ENCODE measurements at regions not wholly inside any gene's neighbourhood (a gene's known extent, or its start where the extent isn't known, plus 50 kb on each side); places are given as distances from the start of the nearest gene placed in this dataset.

DNA sequence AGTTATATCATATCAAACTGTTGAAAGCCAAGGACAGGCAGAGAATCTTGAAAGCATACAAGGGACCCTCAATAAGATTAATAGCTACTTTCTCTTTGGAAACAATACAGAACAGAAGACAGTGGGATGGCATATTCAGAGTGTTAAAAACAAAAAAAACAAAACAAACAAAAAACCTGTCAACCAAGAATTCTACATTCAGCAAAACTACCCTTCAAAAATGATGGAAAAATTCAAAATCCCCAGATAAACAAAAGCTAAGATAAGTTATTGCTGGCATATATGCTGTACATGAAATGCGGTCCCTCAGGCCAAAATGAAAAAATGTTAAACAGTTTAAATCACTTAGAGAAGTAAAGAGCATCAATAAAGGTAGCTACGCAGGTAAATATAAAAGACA lies 425.1 kb downstream of the ACTL7B start:
- no peaks in the 10 kb centered on the region for H3K27me3 Mint-ChIP-seq (ENCODE audit: insufficient read depth, low read depth, poor library complexity)
- no peaks in the 10 kb centered on the region for H3F3A ChIP-seq (replicated peaks; ENCODE audit: low read depth)
- H3K4me1 Mint-ChIP-seq = no peaks in the 10 kb centered on the region
- no peak overlapping the region for H3K27ac Mint-ChIP-seq
- H3K27me3 ChIP-seq (ENCODE audit: insufficient read depth) = no peaks in the 10 kb centered on the region
- H3K9me2 ChIP-seq (ENCODE audit: insufficient read depth) = no peaks in the 10 kb centered on the region
- H4K20me1 ChIP-seq (replicated peaks; ENCODE audit: insufficient read depth) = no peaks in the 10 kb centered on the region
- H3K4me3 Mint-ChIP-seq = no peak overlapping the region
- H3K79me2 ChIP-seq (replicated peaks; ENCODE audit: insufficient read depth) = no peaks in the 10 kb centered on the region
- DNase-seq (ENCODE audit: low spot score) (no peak), ATAC-seq (no peak)
- no peak overlapping the region for H3K27ac ChIP-seq (ENCODE audit: low read depth)
- H3K36me3 ChIP-seq (ENCODE audit: insufficient read depth) = no peaks in the 10 kb centered on the region
- TF ChIP-seq CREB1 (CRISPR knock-in tag; IDR thresholded peaks at IDR 0.05; ENCODE audit: low read depth) (no peak), JUNB (IDR thresholded peaks at IDR 0.05; ENCODE audit: unreplicated experiment) (no peak), POLR2AphosphoS5 (IDR thresholded peaks at IDR 0.05; ENCODE audit: low read depth) (no peak), ZNF331 (CRISPR knock-in tag; IDR thresholded peaks at IDR 0.05; ENCODE audit: low read depth) (no peak), STAT1 (IDR thresholded peaks at IDR 0.05; ENCODE audit: unreplicated experiment) (no peak), NANOG (IDR thresholded peaks at IDR 0.05; ENCODE audit: borderline replicate concordance) (no peak), EZH2phosphoT487 (IDR thresholded peaks at IDR 0.05; ENCODE audit: unreplicated experiment) (no peak)
- TF ChIP-seq, protein P1, sequence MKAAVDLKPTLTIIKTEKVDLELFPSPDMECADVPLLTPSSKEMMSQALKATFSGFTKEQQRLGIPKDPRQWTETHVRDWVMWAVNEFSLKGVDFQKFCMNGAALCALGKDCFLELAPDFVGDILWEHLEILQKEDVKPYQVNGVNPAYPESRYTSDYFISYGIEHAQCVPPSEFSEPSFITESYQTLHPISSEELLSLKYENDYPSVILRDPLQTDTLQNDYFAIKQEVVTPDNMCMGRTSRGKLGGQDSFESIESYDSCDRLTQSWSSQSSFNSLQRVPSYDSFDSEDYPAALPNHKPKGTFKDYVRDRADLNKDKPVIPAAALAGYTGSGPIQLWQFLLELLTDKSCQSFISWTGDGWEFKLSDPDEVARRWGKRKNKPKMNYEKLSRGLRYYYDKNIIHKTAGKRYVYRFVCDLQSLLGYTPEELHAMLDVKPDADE (IDR thresholded peaks at IDR 0.05) = no peak
- TF ChIP-seq, protein P2, sequence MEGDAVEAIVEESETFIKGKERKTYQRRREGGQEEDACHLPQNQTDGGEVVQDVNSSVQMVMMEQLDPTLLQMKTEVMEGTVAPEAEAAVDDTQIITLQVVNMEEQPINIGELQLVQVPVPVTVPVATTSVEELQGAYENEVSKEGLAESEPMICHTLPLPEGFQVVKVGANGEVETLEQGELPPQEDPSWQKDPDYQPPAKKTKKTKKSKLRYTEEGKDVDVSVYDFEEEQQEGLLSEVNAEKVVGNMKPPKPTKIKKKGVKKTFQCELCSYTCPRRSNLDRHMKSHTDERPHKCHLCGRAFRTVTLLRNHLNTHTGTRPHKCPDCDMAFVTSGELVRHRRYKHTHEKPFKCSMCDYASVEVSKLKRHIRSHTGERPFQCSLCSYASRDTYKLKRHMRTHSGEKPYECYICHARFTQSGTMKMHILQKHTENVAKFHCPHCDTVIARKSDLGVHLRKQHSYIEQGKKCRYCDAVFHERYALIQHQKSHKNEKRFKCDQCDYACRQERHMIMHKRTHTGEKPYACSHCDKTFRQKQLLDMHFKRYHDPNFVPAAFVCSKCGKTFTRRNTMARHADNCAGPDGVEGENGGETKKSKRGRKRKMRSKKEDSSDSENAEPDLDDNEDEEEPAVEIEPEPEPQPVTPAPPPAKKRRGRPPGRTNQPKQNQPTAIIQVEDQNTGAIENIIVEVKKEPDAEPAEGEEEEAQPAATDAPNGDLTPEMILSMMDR (conservative IDR thresholded peaks at IDR 0.05; ENCODE audit: low read depth in 2 of 2) = no peak
- TF ChIP-seq, protein P3, sequence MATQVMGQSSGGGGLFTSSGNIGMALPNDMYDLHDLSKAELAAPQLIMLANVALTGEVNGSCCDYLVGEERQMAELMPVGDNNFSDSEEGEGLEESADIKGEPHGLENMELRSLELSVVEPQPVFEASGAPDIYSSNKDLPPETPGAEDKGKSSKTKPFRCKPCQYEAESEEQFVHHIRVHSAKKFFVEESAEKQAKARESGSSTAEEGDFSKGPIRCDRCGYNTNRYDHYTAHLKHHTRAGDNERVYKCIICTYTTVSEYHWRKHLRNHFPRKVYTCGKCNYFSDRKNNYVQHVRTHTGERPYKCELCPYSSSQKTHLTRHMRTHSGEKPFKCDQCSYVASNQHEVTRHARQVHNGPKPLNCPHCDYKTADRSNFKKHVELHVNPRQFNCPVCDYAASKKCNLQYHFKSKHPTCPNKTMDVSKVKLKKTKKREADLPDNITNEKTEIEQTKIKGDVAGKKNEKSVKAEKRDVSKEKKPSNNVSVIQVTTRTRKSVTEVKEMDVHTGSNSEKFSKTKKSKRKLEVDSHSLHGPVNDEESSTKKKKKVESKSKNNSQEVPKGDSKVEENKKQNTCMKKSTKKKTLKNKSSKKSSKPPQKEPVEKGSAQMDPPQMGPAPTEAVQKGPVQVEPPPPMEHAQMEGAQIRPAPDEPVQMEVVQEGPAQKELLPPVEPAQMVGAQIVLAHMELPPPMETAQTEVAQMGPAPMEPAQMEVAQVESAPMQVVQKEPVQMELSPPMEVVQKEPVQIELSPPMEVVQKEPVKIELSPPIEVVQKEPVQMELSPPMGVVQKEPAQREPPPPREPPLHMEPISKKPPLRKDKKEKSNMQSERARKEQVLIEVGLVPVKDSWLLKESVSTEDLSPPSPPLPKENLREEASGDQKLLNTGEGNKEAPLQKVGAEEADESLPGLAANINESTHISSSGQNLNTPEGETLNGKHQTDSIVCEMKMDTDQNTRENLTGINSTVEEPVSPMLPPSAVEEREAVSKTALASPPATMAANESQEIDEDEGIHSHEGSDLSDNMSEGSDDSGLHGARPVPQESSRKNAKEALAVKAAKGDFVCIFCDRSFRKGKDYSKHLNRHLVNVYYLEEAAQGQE (IDR thresholded peaks at IDR 0.05; ENCODE audit: unreplicated experiment) = no peak
- H3K36me3 Mint-ChIP-seq (ENCODE audit: low read depth) = peaks cover 6% of the 10 kb centered on the region; the same call in 2 of the 3 replicates
- no peak overlapping the region for H2AFZ ChIP-seq
- no peak overlapping the region for H3K4me3 ChIP-seq
- no peak overlapping the region for H3K4me2 ChIP-seq
- H3K4me1 ChIP-seq (ENCODE audit: insufficient read depth) = no peaks in the 10 kb centered on the region
- H3K9me3 Mint-ChIP-seq = peaks cover 9% of the 10 kb centered on the region

DNA sequence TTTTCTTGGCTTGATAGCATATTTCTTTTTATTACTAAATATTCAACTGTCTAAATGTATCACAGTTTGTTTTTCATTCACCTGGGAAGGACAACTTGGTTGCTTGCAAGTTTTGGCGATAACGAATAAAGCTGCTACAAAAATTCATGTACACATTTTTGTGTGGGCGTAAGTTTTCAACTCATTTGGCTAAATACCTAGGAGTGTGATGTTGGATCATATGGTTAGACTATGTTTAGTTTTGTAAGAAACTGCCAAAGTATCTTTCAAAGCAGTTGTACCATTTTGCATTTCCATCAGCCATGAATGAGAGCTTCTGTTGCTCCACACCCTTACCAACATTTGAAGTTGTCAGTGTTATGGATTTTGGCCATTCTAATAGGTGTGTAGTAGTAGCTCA lies 428.0 kb downstream of the ACTL7B start:
- no peaks in the 10 kb centered on the region for H3K9me2 ChIP-seq (ENCODE audit: insufficient read depth)
- no peaks in the 10 kb centered on the region for H3K36me3 ChIP-seq (ENCODE audit: insufficient read depth)
- DNase-seq (ENCODE audit: low spot score) = no peak
- no peak overlapping the region for H3K27ac ChIP-seq (ENCODE audit: low read depth)
- Mint-ChIP-seq H3K27ac (no peak overlapping the region), H3K4me1 (no peaks in the 10 kb centered on the region), H3K4me3 (no peak overlapping the region), H3K9me3 (peaks cover 9% of the 10 kb centered on the region), H3K36me3 (ENCODE audit: low read depth) (peaks cover 6% of the 10 kb centered on the region; the same call in 2 of the 3 replicates), H3K27me3 (ENCODE audit: insufficient read depth, low read depth, poor library complexity) (no peaks in the 10 kb centered on the region)
- H3K4me2 ChIP-seq = no peak overlapping the region
- no peaks in the 10 kb centered on the region for H4K20me1 ChIP-seq (replicated peaks; ENCODE audit: insufficient read depth)
- H3F3A ChIP-seq (replicated peaks; ENCODE audit: low read depth) = no peaks in the 10 kb centered on the region
- no peaks in the 10 kb centered on the region for H3K27me3 ChIP-seq (ENCODE audit: insufficient read depth)
- no peak overlapping the region for H2AFZ ChIP-seq
- no peaks in the 10 kb centered on the region for H3K79me2 ChIP-seq (replicated peaks; ENCODE audit: insufficient read depth)
- ATAC-seq = no peak
- H3K4me3 ChIP-seq = no peak overlapping the region
- H3K4me1 ChIP-seq (ENCODE audit: insufficient read depth) = no peaks in the 10 kb centered on the region
- TF ChIP-seq CREB1 (CRISPR knock-in tag; IDR thresholded peaks at IDR 0.05; ENCODE audit: low read depth) = no peak
- TF ChIP-seq, protein P4, sequence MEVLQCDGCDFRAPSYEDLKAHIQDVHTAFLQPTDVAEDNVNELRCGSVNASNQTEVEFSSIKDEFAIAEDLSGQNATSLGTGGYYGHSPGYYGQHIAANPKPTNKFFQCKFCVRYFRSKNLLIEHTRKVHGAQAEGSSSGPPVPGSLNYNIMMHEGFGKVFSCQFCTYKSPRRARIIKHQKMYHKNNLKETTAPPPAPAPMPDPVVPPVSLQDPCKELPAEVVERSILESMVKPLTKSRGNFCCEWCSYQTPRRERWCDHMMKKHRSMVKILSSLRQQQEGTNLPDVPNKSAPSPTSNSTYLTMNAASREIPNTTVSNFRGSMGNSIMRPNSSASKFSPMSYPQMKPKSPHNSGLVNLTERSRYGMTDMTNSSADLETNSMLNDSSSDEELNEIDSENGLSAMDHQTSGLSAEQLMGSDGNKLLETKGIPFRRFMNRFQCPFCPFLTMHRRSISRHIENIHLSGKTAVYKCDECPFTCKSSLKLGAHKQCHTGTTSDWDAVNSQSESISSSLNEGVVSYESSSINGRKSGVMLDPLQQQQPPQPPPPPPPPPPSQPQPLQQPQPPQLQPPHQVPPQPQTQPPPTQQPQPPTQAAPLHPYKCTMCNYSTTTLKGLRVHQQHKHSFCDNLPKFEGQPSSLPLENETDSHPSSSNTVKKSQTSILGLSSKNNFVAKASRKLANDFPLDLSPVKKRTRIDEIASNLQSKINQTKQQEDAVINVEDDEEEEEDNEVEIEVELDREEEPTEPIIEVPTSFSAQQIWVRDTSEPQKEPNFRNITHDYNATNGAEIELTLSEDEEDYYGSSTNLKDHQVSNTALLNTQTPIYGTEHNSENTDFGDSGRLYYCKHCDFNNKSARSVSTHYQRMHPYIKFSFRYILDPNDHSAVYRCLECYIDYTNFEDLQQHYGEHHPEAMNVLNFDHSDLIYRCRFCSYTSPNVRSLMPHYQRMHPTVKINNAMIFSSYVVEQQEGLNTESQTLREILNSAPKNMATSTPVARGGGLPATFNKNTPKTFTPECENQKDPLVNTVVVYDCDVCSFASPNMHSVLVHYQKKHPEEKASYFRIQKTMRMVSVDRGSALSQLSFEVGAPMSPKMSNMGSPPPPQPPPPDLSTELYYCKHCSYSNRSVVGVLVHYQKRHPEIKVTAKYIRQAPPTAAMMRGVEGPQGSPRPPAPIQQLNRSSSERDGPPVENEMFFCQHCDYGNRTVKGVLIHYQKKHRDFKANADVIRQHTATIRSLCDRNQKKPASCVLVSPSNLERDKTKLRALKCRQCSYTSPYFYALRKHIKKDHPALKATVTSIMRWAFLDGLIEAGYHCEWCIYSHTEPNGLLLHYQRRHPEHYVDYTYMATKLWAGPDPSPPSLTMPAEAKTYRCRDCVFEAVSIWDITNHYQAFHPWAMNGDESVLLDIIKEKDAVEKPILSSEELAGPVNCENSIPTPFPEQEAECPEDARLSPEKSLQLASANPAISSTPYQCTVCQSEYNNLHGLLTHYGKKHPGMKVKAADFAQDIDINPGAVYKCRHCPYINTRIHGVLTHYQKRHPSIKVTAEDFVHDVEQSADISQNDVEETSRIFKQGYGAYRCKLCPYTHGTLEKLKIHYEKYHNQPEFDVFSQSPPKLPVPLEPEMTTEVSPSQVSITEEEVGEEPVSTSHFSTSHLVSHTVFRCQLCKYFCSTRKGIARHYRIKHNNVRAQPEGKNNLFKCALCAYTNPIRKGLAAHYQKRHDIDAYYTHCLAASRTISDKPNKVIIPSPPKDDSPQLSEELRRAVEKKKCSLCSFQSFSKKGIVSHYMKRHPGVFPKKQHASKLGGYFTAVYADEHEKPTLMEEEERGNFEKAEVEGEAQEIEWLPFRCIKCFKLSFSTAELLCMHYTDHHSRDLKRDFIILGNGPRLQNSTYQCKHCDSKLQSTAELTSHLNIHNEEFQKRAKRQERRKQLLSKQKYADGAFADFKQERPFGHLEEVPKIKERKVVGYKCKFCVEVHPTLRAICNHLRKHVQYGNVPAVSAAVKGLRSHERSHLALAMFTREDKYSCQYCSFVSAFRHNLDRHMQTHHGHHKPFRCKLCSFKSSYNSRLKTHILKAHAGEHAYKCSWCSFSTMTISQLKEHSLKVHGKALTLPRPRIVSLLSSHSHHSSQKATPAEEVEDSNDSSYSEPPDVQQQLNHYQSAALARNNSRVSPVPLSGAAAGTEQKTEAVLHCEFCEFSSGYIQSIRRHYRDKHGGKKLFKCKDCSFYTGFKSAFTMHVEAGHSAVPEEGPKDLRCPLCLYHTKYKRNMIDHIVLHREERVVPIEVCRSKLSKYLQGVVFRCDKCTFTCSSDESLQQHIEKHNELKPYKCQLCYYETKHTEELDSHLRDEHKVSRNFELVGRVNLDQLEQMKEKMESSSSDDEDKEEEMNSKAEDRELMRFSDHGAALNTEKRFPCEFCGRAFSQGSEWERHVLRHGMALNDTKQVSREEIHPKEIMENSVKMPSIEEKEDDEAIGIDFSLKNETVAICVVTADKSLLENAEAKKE (CRISPR knock-in tag; IDR thresholded peaks at IDR 0.05) = no peak

Measured in GM23338 (cell line).